NCI-H774 (cell line): ENCODE measurements at regions not wholly inside any gene's neighbourhood (a gene's known extent, or its start where the extent isn't known, plus 50 kb on each side); places are given as distances from the start of the nearest gene placed in this dataset.

Source experiments
- DNase-seq: peaks from one replicate; lab custom pipeline; 2025; lab: John Stamatoyannopoulos, UW

DNA sequence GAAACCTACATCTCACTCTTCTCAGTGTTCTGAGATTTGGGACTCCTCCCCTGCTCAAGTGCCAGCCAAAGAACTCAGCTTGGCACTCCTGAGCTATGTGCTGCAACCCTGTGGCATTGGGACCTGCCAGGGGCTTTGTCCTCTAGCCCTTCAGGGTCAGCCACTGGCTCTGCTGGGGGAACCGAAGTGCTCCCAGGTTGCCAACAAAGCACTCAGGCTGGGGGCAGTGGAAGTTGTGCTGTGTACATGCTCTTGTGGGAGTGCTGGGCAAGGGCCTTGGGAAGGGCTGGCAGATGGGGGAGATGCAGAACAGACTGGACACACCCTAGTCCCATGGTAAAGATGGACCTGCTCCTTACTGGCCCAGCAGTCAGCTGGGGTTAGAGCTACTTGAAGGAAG, 498.6 kb downstream of the CAAP1 start:
- no peak for DNase-seq

DNA sequence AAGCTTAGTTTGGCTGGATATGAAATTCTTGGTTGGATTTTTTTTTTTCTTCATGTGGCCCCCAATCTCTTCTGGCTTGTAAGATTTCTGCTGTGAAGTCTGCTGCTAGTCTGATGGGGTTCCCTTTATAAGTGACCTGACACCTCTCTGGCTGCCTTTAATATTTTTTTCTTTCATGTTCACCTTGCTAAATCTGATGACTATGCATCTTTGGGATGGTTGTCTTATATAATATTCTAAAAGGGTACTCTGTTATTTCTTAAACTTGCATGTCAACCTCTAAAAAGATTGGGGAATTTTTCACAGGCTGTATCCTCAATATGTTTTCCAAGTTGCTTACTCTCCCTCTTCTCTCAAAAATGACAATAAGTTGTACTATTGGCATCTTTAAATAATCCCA, 500.0 kb downstream of the CAAP1 start:
- no peak for DNase-seq

GRCh38 chr9:26391036-26391435, 501.6 kb downstream of the CAAP1 start:
- no peak for DNase-seq

GRCh38 chr9:26375448-26375847, 517.2 kb downstream of the CAAP1 start:
- no peak for DNase-seq

GRCh38 chr9:26373616-26374015, 519.0 kb downstream of the CAAP1 start:
- no peak for DNase-seq

DNA sequence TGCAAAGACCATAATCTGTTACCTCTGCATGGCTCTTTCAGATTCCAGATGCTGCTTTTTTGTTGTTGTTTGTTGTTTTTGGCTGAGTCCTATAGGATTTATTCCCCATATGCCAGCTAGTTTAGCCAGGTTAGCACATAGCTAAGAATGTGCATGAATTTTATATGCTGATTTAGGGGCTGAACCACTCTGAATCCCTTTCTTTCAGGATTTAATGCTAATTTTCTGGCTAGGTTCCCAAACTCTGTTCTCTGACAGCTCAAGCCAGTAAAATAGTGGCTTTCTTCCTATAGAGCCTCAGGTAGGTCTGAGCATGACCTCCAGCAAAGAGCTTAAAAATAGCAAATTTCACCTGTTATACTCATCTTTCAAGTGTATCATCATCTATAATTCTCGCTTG, 521.4 kb downstream of the CAAP1 start:
- DNase-seq = no peak

DNA sequence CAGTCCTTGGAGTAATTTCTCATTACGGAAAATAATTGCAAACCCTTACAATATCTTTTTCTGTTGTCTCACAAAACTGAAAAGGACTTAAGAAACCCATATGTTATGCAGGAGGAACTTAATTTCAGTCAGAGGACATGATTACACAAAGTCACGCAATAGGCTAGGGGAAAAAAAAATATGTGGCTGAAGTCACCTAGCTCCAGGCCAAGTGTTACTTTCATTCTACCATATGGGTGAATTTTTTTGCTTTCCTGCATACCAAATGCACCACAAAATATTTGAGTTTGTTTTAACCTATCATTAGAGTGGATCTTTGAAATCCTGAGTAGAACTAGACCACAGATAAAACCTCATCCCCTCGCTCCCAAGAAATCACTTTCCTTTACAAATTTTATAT, 523.5 kb downstream of the CAAP1 start:
- DNase-seq = no peak

GRCh38 chr9:26368241-26368640, 524.4 kb downstream of the CAAP1 start:
- DNase-seq = no peak

GRCh38 chr9:26361010-26361409, 531.6 kb downstream of the CAAP1 start:
- no peak for DNase-seq

DNA sequence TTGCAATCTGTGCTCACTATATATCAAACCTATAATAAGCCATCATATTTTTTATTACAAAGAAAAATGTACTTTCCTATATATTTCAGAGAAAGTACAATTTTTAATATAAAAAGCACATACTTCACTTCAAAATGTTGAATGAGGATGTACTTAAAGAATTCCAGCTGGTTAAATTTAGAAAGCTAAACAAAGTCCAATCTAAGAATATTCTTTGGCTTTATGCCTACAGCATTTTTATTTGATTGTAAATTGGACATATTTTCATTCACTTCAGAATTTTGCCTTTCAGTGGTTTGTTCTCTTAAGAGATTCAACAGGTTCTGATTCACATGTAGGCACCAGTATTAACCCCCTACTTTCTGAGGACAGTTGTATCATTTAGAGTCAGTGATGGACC, 533.8 kb downstream of the CAAP1 start:
- no peak for DNase-seq

DNA sequence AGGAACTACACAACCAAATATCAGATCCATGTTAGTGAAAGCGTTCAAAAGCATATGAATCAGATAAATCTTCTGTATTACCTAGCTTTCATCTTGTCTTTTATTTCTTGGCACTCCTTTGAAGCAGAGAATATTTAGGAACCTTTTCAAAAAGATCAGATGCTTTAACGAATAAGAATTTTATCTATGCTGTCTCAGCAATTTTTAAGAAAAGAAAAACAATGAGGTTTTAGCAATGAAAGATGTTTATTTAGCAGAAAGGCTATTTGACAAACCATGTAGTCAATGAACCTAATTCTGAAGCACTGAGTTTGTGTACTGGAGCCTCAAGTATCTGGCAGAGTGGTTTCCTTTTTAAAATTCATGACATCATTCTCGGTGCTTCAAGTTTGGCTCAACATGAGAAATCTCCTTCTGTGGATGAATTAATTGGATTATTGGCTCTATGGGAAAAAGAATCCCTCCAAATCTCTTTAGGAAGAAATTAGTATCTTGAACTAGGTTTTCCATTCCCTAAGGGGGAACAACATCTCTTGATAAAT, 534.7 kb downstream of the CAAP1 start:
- no peak for DNase-seq

- DNase-seq = no peak
Observed at GRCh38 chr9:26356491-26356890, 536.1 kb downstream of the CAAP1 start.

GRCh38 chr9:26346942-26347477, 545.6 kb downstream of the CAAP1 start:
- DNase-seq = no peak

GRCh38 chr9:26341545-26341944, 551.1 kb downstream of the CAAP1 start:
- DNase-seq = no peak

- DNase-seq = no peak
Observed at GRCh38 chr9:26339796-26340195, 552.8 kb downstream of the CAAP1 start.

GRCh38 chr9:26335116-26335515, 557.5 kb downstream of the CAAP1 start:
- no peak for DNase-seq

DNA sequence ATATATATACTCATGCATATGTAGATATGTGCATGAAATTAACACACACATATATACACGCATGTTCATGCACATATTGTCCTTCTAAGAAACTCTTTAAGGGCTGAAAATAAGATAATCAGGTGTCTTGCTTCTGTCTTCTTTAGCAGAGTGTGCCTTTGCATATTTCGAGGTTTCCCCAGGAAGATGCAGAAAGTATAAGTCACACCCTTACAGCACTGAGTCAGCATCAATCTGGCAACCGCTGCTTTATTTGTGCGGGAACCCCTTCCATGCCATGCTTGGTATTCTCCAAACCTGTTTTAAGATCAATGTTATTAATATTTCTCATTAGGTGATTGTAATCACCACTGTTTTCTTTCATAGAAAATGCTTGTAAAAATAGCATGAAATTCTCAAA, 557.9 kb downstream of the CAAP1 start:
- no peak for DNase-seq

DNA sequence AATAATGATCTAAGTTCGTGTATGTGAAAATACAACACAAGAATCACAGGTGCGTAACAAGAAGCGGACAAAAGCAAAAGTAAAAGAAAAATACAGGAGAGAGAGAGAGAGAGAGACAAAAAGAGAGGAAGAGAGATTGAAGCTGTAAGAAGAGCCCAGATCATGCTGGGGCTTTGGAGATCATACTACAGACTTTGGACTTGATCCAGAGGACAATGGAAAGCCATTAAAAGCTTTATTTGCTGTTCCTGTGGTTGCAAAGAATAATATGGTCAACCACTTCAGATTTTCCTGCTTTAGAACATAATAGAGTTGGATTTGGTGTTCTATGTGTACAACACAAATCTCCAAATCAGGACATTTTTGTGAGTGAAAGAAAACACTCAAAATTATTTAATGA, 561.4 kb downstream of the CAAP1 start:
- DNase-seq = peak; percentile 15

GRCh38 chr9:26329974-26330373, 562.6 kb downstream of the CAAP1 start:
- DNase-seq = no peak

DNA sequence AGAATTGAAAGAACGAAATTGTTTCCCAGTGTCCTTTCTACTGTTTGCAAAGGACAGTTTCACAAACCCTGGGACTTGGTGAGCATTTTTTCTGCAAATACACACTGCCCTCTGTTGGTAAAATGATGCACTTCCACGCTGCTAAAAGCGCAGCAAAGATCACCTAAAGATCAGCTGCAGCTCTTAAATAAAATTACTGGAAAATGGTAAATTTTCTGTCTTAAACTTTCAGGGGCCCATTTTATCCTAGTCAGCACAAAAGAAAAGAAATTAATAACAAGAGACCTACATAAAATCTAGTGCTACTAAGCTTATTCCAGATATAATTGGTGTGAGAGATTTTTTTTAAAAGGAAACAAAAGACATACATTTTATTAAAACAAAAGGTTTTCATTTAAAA, 566.0 kb downstream of the CAAP1 start:
- peak; percentile 9 for DNase-seq

DNA sequence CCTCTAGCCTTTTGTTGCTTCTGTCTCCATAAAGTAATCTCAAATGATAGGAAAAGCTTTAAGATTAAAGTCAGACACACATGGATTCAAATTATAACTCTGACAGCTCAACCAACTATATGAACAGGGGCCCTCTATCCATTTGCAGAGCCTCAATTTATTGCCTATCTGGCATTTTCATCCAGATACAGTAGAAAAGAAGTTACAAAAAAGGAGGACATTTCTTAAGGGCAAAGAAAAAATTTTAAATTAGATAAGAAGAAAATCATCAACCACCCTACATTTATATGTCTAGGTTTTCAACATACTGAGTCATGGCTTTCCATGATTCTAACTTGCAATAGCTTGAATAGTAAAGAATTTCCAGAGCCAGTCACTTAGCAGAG, 567.2 kb downstream of the CAAP1 start:
- DNase-seq = no peak

DNA sequence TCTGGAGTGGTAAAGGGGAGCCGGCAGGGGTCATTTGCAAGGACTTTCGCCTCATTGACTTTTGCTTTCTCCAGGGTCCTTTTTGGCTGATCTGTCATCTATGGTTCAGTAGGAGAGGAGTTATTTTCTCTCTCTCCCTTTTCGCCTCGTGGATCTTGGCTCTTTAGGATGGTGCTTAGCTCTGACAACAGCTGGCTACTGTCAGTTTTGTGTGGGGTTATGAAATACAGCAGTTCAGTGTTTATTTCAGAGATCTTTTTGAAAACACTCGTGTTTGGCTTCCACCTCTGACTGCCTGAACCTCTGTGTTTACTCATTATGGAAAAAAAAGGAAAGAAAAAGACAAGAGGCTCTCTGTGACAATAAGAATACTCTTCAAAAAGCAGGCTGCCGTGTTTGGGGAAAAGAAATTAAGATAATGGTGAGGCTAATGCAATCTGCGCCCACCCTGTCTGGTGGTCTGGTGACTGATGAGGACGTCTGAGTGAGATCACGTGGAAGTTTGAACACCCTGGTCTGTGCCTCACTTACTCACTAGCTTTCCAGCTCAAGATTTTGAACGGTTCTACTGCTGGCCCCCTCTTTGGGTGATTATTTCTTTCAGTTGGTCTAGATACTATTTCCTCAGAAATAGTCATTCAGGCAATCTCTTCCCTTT, 567.7 kb downstream of the CAAP1 start:
- no peak for DNase-seq

GRCh38 chr9:26321935-26322334, 570.7 kb downstream of the CAAP1 start:
- no peak for DNase-seq

- DNase-seq = no peak
Observed at GRCh38 chr9:26319859-26320258, 572.7 kb downstream of the CAAP1 start.
